Amniotic stem cell (primary cell): ENCODE measurements at regions not wholly inside any gene's neighbourhood (a gene's known extent, or its start where the extent isn't known, plus 50 kb on each side); places are given as distances from the start of the nearest gene placed in this dataset.
A peak's percentile ranks its signal among the peaks of the same experiment; 100 is the strongest.

Experiments
- DNase-seq: peaks from one replicate; lab custom pipeline; 2025; lab: John Stamatoyannopoulos, UW

- no peak for DNase-seq
Observed at GRCh38 chr1:101290922-101291561, 54.2 kb downstream of the S1PR1 start.

GRCh38 chr1:101291562-101292380, 55.0 kb downstream of the S1PR1 start:
- DNase-seq, result no peak

- no peak for DNase-seq
Observed at GRCh38 chr1:101293461-101294051, 56.7 kb downstream of the S1PR1 start.

GRCh38 chr1:101295209-101295608, 58.4 kb downstream of the S1PR1 start:
- DNase-seq, result no peak

- no peak for DNase-seq
Observed at GRCh38 chr1:101298663-101299062, 61.8 kb downstream of the S1PR1 start.

- no peak for DNase-seq
Observed at GRCh38 chr1:101299141-101299540, 62.3 kb downstream of the S1PR1 start.

- DNase-seq, result no peak
Observed at GRCh38 chr1:101299710-101300109, 62.9 kb downstream of the S1PR1 start.

- no peak for DNase-seq
Observed at GRCh38 chr1:101300916-101301315, 64.1 kb downstream of the S1PR1 start.

- no peak for DNase-seq
Observed at GRCh38 chr1:101301446-101302057, 64.7 kb downstream of the S1PR1 start.

GRCh38 chr1:101302831-101303511, 66.2 kb downstream of the S1PR1 start:
- DNase-seq, result no peak

- DNase-seq, result no peak
Observed at GRCh38 chr1:101307985-101308689, 71.3 kb downstream of the S1PR1 start.

- DNase-seq, result no peak
Observed at GRCh38 chr1:101308935-101309333, 72.1 kb downstream of the S1PR1 start.

- peak; percentile 29 for DNase-seq
Observed at GRCh38 chr1:101309334-101310311, 72.8 kb downstream of the S1PR1 start.

- DNase-seq, result no peak
Observed at GRCh38 chr1:101310506-101310905, 73.7 kb downstream of the S1PR1 start.

- no peak for DNase-seq
Observed at GRCh38 chr1:101311146-101311920, 74.5 kb downstream of the S1PR1 start.

- DNase-seq, result no peak
Observed at GRCh38 chr1:101312147-101312546, 75.3 kb downstream of the S1PR1 start.

GRCh38 chr1:101313356-101313755, 76.5 kb downstream of the S1PR1 start:
- no peak for DNase-seq

GRCh38 chr1:101314244-101314643, 77.4 kb downstream of the S1PR1 start:
- no peak for DNase-seq

GRCh38 chr1:101316256-101316655, 79.4 kb downstream of the S1PR1 start:
- no peak for DNase-seq
